DMS53 (cell line): ENCODE measurements at regions not wholly inside any gene's neighbourhood (a gene's known extent, or its start where the extent isn't known, plus 50 kb on each side); places are given as distances from the start of the nearest gene placed in this dataset.
A peak's percentile ranks its signal among the peaks of the same experiment; 100 is the strongest.

Experiments
- DNase-seq: peaks from one replicate; lab custom pipeline; 2025; lab: John Stamatoyannopoulos, UW

DNA sequence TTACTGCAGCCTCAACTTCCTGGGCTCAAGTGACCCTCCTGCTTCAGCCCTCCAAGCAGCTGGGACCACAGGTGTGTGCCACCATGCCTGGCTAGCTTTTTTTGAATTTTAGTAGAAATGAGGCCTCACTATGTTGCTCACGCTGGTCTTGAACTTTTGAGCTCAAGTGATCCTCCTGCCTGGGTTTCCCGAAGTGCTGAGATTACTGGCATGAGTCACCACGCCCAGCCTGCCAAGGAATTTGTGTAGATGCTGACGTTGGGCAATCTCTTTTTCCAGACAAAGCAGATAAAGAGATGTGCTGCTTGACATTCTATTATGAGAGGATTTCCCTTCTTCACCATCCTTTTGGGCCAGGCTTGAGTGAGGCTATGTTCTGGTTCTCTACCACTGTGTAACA, 254.5 kb upstream of the RPS6KA3 start:
- no peak for DNase-seq

DNA sequence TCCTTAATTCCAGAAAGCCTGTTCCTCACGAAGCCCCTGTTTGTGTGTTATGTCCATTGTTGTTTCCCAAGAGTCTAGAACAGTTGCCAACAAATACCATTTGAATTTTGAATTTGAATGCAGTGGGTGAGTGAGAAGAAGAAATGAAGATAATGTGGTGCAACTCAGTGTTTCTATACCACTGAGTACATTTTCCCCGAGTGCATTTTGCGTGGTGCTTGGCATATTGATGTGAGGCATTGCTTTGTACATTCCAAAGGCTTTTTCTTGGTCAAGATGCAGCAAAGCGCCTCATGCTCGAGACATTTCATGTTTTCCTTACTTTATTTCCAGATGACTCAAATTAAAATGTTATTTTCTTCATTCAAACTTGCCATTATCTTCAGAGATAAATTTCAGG, 253.1 kb upstream of the RPS6KA3 start:
- no peak for DNase-seq

DNA sequence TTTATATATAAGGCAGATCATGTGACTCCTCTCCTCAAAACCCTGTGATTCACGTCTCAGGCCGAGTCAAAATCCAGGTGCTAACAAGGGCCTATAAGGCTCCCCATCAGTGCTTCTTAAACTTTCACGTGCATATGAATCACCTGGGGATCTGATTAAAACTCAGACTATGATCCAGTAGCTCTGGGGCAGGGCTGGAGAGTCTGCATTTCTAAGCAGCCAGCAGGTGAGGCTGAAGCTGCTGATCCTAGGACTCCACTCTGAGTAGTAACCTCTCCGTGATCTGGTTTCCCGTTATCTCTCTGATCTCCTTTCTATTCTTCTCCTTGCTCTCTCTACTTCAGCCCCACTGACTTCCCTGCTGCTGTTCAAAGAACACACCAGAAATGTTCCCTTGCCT, 252.4 kb upstream of the RPS6KA3 start:
- no peak for DNase-seq

DNA sequence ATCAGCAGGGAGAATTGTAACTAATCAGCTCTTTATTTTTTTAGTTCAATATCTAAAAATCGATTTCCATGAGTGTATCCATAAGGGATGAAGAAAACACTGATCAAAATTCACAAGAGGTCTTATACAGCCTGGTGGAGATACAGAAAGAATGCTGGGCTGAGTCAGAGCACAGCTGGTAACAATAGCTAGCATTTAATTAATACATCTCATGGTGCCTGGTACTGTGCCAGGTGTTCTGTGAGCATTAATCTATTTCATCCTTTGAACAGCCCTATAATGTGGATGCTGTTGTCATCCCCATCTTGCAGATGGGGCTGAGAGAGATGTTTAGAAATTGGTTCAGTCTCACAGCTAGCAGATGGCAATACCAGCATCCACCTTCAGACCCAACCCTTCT, 250.9 kb upstream of the RPS6KA3 start:
- DNase-seq, result no peak

DNA sequence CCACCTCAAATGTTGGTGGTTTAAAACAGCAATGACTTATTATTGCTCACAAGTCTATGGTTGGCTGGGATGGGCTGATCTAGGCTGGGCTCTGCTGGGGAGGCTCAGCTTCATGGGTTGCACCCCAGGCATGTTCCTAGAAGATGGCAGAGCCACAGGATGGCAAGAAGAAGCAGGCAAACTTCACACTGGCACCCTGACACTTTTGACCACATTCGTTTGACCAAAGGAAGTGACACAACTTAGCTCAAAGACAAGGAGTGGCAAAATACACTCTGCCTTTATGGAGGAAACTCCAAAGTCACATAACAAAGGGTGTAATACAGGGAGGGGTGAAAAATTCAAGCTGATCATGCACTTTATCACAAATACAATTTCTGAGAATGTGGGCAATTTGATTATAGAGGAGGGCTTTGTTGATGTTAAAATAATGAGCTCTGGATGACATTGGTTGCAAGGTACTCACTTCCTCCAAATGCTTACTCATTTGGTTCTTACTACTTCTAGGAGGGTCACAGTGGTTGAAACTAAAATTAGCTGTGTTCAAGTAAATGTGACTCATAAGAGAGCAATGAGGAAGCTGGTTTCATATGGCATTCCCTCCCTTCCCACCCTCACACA, 249.2 kb upstream of the RPS6KA3 start:
- peak; percentile 80 for DNase-seq

DNA sequence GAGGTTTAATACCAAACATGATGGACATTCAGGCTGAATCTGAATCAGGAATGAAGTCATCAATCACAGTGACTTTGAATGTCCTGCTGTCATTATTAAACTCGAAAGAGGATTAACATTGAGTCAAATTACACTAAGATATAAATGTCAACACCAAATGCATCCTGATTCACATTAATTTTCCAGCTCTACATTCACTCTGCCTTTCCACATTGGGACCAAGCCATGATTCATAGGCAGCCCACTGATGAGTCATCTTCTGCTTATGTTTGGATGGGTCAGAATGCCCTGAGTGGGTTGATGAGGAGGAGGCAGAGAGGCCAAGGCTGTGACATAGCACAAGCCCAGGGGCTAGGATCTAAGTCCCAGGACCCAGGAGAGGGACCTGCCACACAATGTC, 247.6 kb upstream of the RPS6KA3 start:
- DNase-seq, result peak; percentile 80

DNA sequence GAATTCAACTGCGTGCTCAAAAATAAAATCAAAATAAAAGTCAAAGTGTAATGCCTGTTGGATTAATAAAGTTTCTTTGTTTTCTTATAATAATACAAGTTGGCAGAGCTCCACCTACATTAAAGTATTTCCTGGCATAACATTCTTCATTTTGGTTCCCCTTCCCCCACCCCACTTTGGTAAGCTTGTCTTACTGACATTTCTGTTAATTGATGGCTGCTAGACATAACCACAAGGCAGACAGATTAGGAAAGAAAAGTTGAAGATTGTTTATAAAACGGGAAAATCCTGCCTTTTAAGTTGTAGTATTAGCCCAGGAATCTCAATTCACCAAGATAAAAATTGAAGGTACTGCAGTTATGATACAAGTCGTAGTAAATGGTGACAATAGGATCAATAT, 246.5 kb upstream of the RPS6KA3 start:
- DNase-seq, result no peak

DNA sequence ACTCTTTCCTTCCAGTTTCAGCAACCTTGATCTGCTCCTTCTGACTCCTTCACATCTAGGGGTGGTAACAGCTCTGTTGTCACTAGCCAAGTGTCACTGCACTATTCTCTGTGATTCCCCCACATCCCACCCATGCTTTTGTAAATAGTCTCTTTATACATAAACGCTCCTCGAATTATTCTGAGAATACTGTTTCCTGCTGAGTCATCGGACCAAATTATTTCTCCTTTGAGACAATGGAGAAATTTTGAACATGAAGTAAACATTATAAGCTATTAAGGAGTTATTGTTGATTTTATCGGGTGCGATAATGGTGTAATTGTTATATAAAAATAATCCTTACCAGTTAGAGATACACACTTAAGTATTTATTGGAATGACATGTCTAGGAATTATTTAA, 245.1 kb upstream of the RPS6KA3 start:
- DNase-seq, result no peak

DNA sequence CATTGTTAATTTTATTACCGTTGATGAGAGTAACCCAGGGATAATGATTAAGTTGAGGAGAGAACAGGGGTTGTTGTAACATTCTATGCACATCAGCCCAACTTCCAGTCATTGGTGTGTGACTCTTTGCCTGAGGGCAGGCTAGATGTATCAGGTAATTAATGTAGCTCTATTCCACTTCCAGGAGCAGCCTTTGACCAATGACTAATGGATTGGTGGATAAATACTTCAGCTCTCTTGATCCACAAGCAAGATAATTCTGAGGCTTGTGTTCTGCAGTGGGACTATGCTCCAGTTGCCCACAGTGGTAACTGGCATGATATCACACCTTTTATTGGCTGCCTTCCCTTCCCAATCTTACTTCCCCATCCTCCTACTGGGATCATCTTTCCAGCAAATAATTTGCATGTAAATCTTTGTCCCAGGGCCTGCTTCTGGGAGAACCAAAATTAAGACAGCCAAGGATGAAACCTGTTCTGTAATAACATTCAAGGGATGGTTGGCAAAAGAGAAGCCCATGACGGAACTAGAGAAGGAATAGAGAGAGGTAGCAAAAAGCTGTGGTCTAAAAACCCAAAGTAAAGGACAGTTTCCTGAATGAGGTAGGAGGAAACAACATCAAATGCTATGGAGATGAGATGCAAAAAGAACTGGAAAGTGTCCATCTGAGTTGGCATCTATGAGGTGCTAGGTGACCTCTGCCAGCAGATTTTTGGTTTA, 241.4 kb upstream of the RPS6KA3 start:
- DNase-seq, result no peak

DNA sequence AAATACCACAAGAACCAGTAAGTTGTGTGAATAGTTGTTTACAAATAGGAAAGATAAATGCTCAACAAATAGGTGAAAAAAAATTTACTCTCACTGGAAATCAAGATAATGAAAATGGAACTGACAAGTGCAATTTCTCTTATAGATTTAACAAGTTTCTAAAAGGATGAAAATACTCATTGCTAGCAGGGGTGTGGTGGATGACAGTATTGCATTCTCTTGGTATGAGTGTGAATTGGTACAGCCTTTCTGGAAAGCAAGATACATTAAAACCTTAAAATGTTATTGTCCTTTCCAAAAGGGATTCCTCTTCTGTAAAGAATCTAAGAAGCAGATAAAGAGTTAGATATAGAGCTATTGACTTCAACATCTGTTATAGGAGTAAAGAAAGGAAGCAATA, 240.0 kb upstream of the RPS6KA3 start:
- no peak for DNase-seq

DNA sequence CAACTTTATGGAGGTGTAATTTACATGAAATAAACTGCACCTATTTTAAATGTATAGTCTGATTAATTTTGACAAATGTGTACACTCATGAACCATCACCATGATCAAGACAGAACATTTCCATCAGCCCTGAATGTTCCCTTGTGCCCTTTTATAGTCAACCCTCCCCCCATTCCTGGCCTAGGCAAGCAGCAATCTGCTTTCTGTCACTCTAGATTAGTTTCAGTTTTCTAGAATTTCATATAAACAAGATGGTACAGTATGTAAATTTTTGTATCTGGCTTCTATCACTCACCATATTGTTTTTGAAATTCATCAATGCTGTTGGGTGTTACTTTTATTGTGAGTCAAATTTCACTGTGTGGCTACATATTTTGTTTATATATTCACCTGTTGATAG, 234.2 kb upstream of the RPS6KA3 start:
- no peak for DNase-seq

DNA sequence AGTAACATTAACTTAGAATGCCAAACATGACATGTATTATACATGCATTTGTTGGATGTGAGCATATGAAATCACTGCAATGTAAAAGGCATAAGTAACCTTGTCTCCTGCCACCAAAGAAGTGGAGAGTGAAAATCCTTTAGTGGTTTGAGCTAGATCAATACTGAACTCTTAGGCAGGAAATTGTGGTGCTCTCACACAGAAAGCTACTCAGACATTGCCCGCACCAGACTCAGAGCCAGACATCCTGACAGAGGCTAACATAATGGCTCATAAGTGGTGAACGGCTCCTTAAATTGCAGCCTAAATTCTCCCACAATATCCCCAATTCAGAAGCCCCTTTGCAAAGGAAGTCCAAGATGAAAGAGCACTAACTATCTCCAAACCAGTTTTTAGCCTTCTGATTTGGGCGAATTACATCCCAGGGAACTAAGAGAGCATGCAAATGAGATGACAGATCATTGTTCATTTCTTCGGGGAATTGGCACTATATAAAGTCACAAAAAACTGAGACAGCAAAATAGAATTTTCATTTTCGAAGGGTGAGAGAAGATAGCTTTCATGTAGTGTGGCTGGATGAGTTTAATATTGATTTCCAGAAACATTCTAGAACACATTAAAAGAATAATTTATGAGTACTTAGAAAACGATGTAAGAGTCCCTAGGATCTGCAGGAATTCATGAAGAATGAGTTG, 233.6 kb upstream of the RPS6KA3 start:
- DNase-seq, result no peak

DNA sequence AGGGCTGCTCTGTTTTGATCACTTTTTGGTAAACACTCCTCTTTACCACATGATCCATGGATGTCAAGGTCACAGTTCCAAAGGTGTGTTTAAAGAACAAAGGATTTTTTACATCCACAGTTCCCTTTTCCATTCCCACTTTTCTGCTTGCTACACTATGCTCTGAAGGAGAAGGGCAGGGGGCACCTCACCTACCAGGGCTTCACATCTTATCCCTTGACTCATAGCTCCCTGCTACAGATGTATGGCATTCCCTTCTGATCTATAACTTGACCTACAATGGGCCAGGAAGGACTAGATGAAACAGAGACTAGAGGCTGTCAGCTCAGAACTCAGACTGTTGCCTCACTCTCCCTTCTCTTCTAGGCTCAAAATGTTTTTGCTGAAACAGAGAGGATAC, 233.1 kb upstream of the RPS6KA3 start:
- no peak for DNase-seq

DNA sequence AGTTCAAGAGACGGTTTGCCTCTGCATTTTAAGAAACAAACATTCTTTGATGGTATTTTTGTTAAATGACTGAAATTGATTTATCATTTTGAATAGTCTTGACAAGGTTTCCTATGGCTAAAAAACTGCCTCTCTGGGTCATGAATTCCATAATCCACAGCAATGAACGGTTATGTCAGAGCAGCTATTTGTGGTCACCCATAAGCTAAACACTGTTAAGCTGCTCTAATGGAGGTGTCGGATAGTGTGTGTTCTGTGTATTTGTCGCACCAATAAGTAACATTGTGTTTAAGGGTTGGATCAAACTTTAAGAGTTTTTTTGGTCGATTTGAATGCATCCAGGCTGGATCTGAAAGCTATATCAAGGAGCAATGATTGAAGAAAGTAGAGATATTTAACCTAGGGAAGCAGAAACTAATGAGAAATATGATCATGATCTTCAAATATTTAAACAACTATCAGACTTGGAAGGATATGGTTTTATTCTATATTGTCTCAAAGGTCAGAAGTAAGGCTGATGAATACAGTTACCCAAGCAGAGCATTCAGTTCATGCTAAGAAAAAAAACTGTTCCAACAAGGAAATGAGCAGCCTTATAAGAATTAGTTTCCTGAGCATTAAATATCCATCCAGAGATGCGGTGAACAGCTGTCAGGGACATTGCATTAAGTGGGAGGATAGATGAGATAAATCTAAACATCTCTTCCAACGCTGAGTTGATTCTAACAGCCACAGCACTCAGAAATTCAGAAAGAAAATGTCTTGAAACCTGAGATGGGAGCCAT, 232.3 kb upstream of the RPS6KA3 start:
- DNase-seq, result no peak

DNA sequence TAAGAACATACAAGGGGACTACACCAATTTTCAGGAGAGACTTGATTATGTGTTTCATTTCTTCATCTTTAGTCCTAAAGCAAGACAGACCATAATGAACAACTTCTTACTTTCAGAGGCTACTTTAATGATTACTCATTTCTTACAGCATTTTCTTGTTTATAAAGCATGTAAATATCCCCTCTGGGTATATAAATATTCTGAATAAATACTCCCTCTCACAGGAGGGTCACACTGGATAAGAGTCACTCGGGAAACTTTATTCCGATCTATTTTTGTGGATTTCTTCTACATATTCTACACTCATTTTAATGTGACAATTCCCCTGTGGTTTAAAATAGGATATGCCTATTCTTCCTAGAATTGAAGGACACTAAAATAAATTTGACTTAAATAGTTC, 228.9 kb upstream of the RPS6KA3 start:
- DNase-seq, result no peak

DNA sequence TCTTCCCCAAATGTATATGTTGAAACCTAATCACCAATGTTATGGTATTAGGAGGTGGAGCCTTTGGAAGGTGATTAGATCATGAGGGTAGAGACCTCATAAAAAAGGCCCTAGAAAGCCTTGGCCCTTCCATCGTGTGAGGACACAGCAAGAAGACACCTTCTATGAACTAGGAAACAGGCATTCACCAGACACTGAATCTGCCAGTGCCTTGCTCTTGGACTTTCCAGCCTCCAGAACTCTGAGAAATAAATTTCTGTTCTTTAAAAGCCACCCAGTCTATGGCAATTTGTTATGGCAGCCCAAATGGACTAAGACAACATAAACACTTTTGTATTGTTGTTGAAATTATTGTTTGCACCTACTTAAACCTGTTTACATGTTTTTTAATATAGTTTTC, 221.8 kb upstream of the RPS6KA3 start:
- DNase-seq, result no peak

DNA sequence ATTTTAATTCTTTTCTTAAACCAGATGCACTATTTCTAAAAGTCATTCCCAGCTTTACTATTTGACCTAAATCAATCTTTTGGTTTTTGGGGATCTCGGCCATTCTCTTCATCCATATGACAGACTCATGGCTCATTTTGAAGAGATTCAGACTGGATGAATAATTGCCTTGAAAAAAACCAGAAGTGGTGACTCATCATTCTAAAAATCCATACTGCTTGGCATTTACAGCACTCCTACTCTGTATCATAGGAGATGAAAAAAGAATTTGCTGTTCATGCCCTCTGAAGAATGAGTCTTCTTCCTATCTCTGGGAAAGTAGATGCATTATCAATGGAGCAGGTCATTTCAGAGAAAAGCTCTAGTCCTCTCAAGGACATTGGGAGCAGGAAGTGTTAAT, 220.5 kb upstream of the RPS6KA3 start:
- DNase-seq, result peak; percentile 62

DNA sequence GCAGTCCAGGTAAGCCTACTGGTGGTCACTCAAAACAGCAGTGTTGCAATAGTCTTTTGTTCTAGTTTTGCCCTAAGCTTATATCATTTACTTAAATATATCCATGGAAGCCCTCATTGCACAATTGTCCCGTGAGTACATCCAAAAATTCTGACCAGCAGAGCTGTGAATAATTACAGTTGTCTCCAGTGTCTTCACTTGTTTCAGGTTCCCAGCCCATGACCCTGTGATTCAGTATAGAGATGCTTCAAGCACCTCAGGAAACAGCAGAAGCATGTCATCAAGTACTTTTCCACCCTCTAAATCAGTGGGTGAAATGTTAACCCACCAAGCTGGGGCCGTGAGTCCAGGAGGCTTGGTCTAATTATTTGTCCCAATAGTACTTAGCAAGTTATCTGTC, 214.9 kb upstream of the RPS6KA3 start:
- peak; percentile 20 for DNase-seq

DNA sequence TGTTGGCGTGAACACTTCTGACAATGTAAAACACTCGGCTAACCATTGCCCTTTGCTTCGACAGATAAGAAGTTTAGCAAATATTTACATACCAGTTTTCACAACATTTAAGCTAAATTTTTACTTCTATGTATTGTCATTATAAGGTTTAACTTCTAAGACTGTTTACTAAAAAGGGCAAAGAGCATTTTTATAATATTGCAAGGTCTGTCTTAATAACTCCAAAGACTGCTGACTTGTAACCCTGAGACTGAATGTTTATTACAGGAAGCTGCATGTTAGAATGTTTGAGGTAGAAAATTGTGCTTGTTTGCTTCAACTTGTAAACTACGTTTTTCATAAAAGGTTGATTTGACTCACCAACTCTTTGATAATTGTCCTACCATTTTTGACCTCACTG, 213.2 kb upstream of the RPS6KA3 start:
- peak; percentile 54 for DNase-seq

DNA sequence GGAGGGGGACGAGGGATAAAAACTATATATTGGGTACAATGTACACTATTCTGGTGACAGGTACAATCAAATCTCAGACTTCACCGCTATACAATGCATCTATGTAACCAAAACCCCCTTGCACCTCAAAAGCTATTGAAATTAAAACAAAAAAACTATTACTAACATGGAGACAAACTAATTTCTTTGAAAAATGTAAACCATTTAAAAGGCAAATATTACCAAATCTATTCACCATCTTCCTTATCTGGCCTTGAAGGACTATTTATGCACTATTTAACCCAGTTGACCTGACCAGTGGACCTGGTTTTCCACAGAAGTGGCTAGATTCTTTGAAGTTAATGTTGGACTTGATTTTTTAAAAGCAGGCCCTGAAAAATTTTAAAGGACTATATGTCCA, 212.3 kb upstream of the RPS6KA3 start:
- DNase-seq, result no peak

DNA sequence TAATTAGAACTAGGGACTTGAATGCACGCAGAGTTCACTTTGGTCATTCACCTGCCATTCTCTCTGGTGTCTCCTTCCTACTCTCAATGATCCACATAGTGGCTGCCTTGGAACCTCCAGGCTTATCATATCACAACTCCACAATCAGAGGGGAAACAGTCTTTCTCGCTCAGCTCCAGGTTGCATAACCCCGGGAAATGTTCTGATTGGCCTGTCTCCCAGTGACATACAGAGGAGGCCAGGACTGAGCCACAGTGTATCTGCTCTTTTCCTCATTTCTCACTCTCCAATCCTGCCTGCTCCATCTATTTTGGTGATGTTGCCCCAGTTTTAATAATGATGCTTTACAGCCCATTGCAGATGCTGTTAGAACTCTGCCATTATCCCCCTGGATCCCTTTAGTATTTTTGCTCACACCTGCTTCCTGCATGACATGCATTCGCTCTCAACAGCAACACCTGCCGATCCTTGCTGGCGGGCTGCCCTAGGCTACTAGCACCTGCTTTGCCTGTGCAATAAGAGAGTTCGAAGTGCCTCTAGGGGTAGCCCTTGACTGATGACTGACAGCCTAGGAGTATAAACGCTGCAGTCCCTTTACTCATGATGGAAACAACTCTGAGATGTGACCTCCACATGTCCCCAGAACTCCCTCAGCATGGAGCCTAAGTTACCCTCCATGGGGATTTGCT, 211.3 kb upstream of the RPS6KA3 start:
- peak; percentile 98 for DNase-seq

DNA sequence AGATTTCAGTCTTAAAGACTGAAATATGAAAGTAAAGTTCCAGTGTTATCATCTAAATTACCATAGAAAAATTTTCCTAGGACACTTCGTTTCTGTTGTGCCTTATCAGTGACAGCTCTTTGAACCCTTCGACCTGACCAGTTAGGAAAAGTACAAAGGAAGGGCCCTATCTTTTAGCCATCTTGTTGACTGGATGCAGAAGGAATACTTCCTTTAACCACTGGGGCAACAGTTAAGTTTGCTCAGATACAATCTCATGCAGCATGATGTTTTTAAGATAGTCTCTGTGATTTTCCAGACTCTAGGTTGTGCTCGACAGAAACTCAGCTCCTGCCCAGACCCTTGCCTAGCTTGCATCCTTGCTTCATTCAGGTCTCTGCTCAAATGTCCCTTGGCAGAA, 210.5 kb upstream of the RPS6KA3 start:
- DNase-seq, result no peak
